ENCODE measurements at regions not wholly inside any gene's neighbourhood (a gene's known extent, or its start where the extent isn't known, plus 50 kb on each side); places are given as distances from the start of the nearest gene placed in this dataset.

DNA sequence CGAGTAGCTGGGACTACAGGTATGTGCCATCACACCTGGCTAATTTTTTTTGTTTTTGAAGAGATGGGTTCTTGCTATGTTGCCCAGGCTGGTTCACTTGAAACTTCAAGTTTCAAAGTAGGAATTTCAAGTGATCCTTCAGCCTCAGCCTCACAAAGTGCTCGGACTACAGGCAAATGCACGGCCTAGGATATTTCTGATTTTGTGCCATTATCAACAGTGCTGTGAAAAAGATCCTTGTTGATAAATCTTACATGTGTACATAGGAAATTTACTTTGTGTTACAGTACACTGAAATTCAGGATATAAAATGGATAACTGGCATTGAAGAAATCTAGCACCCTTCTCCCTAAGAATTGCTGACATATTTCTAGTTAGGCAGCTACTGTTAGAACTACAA is 184.6 kb upstream of the PRDM1 start:
- no peak for DNase-seq

DNA sequence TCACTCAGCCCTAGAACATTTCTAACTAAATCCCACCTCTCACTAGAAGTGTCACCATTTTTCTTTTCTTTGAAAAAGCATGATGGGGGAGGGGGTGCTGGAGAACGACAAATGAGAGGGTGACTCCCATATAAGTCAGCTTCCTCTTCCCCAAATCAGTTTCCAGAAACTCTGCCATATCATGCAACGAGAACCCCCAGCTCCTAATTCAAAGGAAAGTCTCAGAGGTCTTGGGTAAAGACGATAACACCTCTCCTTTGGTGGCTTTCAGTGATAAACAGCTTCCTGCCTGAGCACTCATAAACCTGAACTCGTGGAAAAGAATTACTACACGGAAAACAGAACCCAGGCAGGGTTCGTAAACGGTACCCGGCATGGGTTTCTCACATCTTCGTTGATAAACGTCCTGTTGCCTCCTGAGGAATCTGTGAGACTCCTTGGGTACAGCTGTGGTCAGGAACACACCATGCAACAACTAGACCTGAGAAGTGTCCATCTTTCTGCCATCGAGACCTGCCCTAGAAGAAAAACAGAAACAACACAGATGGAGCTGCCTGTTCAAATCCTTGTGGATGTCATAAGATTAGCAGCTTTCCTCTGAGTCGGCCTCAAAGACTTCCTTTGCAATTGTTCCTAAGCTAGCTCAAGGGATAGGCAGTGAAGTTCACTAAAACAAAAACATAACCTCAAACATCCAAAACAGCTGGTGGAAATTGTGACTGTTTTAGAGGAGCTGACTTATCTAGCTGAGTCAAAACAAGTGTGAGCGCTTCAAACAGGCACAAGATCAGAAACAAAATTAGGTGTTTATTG is 185.8 kb upstream of the PRDM1 start:
- no peak for DNase-seq

GRCh38 chr6:105898286-105898685 is 187.8 kb upstream of the PRDM1 start:
- no peak for DNase-seq

DNA sequence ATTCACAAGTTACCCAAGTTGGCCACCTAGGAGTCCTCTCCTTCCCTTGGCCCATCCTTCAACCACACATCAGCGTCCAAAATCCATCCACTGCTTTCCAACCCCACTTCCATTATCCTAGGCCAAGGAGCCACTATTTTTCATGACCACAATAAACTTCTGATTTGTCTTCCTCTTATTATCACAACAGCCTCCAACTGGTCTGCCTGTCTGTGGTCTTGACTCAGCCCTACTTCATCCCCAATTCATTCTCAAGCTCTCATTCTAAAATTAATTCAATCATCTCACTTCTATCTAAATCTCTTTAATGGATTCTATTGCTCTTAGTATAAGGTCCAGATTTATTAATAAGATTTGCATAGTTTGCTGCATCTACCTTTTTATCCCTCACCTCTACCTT is 189.0 kb upstream of the PRDM1 start:
- DNase-seq, result no peak

DNA sequence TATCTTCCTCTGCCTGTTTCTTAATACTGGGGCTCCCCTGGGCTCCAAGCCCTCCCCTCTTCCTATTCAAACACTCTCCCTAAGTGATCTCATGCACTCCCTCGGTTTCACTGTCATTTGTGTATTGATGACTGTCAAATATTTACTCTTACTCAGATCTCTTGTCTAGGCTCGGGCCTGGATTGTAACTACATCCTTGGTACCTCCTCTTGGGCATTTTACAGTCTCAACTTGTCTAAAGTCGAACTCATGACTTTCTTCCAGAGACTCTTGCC is 189.4 kb upstream of the PRDM1 start:
- DNase-seq, result no peak

DNA sequence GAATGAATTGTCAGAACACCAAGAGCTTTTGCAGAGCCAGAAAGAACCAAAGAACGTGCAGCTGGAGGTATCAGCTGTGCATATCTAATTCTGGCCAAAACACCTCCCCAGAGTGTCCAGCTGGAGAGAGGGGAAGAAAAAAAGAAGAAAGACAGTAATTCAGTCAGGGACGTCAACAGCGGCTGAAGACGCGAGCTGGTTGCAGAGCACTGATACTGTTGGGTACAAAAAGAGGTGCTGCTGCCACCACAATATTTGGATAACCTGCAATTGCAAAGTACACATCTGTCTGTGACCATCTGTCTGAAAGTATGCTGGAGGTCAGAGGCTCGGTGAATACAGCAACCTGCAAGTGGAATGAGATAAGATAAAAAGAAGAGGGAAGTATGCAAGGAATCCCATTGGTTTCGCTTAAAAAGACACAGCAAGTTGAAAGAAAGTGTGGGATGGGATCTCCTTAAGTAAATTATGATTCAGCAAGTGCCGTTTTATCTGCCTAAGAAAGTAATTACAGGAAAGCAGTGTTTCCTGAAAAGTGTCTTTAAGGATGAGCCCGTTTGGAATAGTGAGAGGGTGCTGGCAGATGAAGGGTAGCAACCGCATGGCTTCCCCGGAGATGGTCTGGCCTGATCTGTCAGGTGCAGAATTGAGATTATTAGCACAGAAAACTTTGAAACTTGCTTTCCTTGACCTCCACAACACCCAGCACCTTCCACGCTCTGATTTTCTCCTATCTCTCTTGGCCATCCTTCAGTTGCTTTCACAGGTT is 189.9 kb upstream of the PRDM1 start:
- no peak for DNase-seq

DNA sequence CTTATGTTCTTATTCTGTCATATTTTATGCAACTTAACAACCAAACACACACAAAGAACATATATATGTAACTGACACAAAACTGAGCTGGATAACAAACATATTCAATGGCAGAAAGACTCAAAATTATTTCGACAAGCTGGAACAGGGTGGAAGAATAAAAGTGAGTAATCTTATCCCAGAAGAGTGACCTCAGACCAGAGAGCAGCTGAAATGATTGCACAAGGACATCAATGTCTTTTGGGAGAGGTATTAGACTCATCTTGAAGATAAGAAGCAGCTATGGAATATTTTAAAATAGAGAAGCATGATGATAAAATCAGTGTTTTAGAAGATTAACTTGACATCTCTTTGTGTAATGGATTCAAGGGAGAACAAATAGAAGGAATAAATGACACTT is 191.6 kb upstream of the PRDM1 start:
- DNase-seq, result no peak

GRCh38 chr6:105893741-105894140 is 192.4 kb upstream of the PRDM1 start:
- no peak for DNase-seq

DNA sequence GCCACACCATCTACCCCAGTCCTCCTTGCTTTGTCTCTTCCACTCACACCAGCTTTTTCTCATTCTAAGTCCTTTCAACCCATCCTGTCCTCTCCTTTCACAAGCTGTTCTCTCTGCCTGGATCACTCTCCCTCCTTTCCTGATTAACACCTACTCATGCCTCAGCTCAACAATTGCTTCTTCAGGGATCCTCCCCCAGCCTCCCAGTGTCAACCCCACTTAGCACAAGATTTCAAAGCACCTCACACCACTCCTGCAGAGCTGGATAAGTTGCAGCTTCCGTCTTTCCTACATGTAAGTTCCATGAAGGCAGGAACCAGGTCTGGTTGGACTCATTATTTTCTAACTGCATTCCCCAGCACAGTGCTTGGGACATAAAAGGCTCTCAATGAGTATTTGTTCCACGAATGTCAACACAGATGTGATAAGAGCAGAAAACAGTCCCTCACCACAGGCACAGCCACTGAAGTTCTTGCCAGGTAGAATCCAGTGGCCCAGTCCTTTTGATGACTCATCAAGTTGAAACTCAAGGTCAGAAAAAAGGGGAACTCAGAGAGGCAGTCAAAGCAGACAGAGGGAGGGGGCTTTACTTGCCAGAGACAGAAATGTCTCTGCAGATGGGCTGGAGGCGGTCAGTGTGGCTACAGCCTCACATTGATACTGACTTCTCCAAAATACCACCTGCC is 193.4 kb upstream of the PRDM1 start:
- no peak for DNase-seq

DNA sequence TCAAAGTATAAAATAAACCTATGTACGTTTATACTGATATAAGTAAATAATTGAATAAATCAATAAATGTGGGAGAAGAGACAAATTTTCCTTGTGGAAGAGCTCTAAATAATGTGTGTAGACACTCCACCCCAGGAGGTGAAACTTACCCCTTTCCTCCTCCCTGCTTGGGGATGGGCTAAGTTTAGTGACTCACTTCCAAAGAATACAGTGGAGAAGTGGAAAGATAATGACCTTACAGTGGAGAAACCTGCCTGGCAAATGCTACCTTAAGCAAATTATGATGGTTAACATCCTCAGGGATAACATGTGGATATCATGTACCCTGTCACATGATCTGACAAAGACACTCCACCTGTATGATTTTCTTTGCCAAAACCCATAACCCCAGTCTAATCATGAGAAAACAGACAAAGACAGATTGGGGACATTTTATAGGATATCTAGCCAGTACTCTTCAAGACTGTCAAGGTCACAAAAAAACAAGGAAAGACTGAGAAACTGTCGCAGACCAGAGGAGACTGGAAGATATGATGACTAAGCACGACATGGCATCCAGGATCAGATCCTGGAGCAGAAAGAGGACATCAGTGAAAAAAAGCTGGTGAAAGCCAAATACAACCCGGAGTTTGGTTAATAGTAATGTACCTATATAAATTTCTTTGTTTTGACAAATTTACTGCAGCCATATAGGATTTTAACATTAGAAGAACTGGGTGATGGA is 195.5 kb upstream of the PRDM1 start:
- no peak for DNase-seq

GRCh38 chr6:105889902-105890301 is 196.2 kb upstream of the PRDM1 start:
- no peak for DNase-seq

GRCh38 chr6:105886814-105887544 is 199.2 kb upstream of the PRDM1 start:
- DNase-seq, result no peak

DNA sequence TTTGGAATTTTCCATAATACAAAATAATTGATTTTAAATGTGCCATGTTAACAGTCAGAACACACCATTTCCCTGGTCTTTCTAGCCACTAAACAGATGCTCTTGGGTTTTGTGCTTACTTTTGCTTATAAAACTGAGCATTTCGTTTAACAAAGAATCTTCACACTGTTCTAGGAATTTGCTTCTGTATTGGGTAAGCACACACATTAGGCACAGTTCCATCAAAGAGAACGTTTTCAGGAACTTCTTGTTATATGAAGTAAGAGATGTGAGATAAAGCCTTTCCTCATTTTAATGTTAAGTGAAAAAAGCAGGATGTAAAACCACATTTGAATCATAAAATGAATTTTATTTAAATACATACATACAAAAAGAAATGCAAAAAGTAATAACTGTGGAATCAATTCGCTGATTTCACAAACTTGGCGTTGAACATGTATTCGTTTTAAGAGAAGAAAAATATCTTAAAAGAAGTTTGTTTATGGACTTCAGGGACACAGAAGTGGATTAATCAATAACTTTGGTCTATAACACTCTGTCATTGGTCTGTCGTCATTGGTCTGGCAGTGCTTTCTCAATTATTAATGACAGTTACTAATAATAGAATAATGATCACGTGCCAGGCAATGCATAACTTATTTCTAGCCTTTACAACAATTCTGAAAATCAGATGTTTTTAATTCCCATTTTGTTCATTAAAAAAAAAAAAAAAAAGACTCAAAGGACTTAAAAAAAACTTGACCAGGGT is 199.9 kb upstream of the PRDM1 start:
- DNase-seq, result no peak

DNA sequence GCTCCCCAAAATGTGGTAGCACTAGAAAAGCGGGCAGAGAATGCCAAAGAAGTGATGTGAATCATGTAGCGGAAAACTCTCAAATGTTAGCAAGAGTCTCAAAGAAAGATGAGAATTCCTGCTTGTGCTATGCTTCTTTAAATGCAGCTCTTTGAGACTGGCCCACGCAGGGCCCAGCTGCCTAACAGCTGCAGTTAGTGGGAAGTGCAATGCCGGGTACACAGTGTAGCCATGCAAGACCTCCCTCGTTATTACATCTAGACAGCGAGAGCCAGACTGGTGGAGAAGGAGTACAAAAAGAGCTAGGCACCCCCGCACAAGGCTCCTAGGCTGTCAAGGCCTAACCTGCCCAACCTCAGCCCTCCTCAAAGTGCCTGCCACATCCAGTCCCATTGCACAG is 201.7 kb upstream of the PRDM1 start:
- DNase-seq, result no peak

GRCh38 chr6:105884011-105884410 is 202.1 kb upstream of the PRDM1 start:
- no peak for DNase-seq

DNA sequence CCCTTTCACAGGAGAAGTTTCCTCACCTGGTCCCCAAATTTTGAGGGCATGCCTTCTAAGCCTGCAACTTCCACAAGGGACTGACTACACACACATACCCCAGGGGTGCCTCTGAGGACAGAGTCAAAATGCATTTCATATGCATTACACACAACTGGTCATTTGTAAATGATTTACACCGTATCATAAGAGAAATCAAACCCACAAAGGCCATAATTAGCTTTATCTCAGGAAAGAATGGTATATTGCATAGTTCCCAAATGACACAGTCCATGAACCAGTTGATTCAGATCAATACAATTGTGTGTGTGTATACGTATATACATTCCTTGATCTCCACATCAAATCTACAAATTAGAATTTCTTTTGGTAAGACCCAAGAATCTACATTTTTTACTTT is 203.3 kb upstream of the PRDM1 start:
- no peak for DNase-seq

DNA sequence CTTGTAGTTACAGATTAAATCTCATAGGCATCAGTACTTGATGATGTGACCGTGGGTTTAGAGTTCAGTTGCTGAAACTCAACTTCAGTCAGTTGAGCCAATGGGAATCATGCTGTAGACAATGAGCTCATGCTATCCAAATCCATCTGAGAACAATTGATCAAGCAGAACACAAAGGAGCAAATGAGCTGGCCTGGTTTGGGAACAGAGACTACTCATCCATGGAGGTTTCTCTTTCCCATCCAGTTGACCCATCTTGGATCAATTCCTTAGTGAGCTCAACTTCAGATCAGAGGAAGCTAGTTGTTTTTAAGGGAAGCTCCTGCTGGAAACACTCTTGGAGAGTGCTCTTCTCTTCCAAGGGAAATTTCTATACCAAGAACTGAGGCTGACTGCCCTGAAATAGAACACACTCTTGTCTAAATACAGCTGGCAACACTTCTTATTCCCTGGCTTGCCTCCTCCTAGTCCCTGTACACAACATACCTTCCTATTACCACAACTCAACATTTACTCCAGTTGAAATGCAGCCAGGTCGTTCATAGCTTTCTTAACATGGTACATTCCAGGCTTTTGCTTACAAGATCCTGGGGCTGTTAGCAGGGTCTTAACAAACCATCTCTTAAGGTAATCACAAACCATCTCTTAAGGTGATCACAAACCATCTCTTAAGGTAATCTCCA is 203.9 kb upstream of the PRDM1 start:
- DNase-seq, result no peak

DNA sequence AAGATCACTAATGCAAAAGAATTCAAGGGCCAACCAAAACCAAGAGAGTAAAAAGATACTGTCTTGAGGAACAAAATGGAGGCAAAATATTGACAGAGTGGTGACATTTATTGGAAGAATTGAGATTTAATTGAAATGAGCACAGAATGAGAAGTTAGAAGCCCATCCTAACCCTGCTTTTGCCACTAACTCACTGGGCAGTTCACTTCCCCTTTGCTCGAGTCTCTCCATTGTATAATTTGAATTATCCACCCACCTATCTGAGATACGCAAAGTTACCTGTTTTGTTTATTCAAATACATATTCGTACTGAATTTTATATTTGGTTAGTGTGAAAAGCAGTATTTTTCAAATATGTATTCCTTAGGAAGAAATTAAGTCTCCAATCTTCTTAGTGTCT is 204.5 kb upstream of the PRDM1 start:
- DNase-seq, result no peak

DNA sequence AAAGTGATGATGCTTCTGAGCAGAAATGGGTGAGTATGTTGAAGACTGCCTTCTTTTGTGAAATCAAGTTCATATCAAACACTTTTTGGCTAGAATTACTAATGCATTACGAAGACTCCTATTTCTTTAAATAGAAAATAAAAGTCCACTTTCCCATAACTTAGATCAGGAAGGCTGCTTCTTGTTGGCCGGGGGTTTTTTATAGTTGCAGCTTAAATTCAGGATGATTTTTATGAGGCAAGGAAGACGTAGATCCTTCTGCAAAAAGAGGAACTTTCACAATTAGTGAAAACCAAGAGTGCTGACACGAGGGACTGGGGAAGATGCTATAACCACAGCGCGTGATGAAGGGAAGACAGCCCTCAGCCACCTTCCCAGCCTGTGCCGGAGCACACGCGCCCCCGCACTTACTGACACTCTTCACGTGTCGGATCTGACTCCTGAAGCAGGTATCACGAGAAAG is 206.1 kb upstream of the PRDM1 start:
- no peak for DNase-seq

- DNase-seq, result no peak
Measured at GRCh38 chr6:105879146-105879545, 207.0 kb upstream of the PRDM1 start.

DNA sequence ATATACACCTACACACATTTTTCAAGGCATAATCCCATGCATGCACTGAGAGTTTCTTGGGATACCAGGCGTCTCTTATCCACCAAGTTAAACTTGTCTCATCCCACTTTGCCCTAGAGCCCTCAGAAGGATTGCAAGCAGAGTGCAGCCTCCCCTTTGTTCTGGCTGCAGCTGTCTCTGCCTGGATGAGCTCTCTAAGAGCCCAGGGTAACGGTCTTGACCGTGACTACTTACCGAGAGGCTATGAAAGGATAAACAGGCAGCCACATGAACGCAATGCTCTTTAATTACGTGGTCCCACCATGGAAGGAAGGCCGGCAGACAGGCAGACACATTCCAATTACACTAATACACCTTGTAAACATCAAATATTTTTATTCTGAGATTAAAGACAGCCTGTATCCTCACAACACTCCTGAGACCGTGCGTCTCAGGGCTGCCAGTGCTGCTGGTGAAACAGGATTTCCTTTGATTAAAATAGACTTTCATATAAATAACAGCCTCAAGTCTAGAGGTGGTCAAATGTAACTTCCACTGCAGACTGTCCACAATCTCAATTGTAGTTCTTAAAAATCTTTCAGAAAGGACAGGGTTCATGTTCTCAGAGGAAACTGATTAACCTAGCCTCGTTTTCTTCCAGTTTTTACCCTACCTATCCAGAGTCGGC is 210.0 kb upstream of the PRDM1 start:
- DNase-seq, result peak in 1 of 2 experiments; percentile 2

All from NCI-H187 (cell line).